Lower lobe of right lung (tissue), 2 donors: ENCODE measurements at regions not wholly inside any gene's neighbourhood (a gene's known extent, or its start where the extent isn't known, plus 50 kb on each side); places are given as distances from the start of the nearest gene placed in this dataset.

Source experiments
- ATAC-seq, 2 donors: fragments of 200-7000 bp; cut with Tn5 transposase; one replicate each; pipeline ENCODE4 v1.9.1; 2020 to 2022; ENCODE audit warnings: mild to moderate bottlenecking in 2 of 2, moderate library complexity in 2 of 2
- DNase-seq: peaks from one replicate; pipeline ENCODE4 v3.0.0-alpha.2; 2020
- H3K27ac ChIP-seq: fragments of 200-600 bp; one replicate; pipeline ENCODE4 v1.8.0; 2022
- H3K27me3 ChIP-seq: fragments of 200-600 bp; one replicate; pipeline ENCODE4 v1.8.0; 2022; ENCODE audit warnings: low read depth
- H3K36me3 ChIP-seq: fragments of 200-600 bp; one replicate; pipeline ENCODE4 v1.8.0; 2022; ENCODE audit warnings: mild to moderate bottlenecking
- H3K4me1 ChIP-seq: fragments of 200-600 bp; one replicate; pipeline ENCODE4 v1.8.0; 2022
- H3K4me3 ChIP-seq: fragments of 200-600 bp; one replicate; pipeline ENCODE4 v1.8.0; 2022; ENCODE audit warnings: mild to moderate bottlenecking
- H3K9me3 ChIP-seq: fragments of 200-600 bp; one replicate; pipeline ENCODE4 v1.8.0; 2022
- intact Hi-C: fragments of 100-400 bp; cut with DNase I; formaldehyde crosslinking; loops from one replicate; pipeline ENCODE4 v1.11.0; 2022
- TF ChIP-seq, protein P1 (sequence below): fragments of 200-600 bp; IDR thresholded peaks from one replicate; pipeline ENCODE4 v1.8.0; 2022; ENCODE audit warnings: antibody characterized with exemption, mild to moderate bottlenecking
- donor health status: DM: no; HTN: yes; CAD: no; lungs with severe emphysema.

DNA sequence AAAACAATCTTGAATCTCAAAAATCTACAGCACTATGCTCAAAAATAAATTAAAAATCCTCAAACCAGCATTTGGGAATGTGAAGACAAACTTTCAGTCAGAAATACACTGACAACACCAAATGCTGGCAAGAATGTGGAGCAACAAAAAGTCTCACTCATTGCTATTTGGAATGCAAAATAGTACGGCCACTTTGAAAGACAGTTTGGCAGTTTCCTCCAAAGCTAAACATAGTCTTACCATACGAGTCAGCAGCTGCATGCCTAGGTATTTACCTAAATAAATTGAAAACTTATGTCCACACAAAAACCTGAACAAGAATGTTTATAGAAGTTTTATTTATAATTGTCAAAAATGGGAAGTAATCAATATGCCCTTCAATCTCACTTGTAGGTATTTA, 904.2 kb upstream of the LRRC4C start:
- no peak for DNase-seq
- no peak for ATAC-seq
- no peak overlapping the region for H3K4me3 ChIP-seq
- TF ChIP-seq, protein P1, sequence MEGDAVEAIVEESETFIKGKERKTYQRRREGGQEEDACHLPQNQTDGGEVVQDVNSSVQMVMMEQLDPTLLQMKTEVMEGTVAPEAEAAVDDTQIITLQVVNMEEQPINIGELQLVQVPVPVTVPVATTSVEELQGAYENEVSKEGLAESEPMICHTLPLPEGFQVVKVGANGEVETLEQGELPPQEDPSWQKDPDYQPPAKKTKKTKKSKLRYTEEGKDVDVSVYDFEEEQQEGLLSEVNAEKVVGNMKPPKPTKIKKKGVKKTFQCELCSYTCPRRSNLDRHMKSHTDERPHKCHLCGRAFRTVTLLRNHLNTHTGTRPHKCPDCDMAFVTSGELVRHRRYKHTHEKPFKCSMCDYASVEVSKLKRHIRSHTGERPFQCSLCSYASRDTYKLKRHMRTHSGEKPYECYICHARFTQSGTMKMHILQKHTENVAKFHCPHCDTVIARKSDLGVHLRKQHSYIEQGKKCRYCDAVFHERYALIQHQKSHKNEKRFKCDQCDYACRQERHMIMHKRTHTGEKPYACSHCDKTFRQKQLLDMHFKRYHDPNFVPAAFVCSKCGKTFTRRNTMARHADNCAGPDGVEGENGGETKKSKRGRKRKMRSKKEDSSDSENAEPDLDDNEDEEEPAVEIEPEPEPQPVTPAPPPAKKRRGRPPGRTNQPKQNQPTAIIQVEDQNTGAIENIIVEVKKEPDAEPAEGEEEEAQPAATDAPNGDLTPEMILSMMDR = no peak
- no peaks in the 10 kb centered on the region for H3K9me3 ChIP-seq
- H3K36me3 ChIP-seq = no peaks in the 10 kb centered on the region
- no peaks in the 10 kb centered on the region for H3K27me3 ChIP-seq
- no peaks in the 10 kb centered on the region for H3K4me1 ChIP-seq
- intact Hi-C loops = no loop called here
- H3K27ac ChIP-seq = no peak overlapping the region

DNA sequence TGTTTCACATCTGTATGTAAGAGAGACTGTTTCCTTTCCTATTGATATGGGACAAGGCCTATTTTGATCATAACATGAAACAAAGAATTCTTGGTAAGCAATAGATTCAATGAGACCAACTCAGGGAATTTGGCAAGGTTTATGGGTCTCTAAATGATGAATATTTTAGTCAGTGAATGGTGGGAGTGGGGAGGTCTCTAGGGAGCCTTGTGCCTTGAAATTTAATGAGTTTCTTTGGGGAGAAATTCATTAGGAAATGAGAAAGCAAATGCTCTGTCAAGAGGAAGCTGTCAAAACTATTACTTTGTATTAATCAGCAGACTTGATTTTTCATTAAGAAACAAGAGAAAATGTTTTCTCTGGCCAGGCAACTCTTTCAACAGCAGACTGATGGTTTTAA, 921.7 kb upstream of the API5 start:
- TF ChIP-seq, protein P1 = no peak
- ATAC-seq = no peak
- H3K9me3 ChIP-seq = no peaks in the 10 kb centered on the region
- no peaks in the 10 kb centered on the region for H3K36me3 ChIP-seq
- H3K27me3 ChIP-seq = no peaks in the 10 kb centered on the region
- intact Hi-C loops = no loop called here
- H3K4me3 ChIP-seq = no peak overlapping the region
- no peak for DNase-seq
- no peak overlapping the region for H3K27ac ChIP-seq
- H3K4me1 ChIP-seq = no peaks in the 10 kb centered on the region

DNA sequence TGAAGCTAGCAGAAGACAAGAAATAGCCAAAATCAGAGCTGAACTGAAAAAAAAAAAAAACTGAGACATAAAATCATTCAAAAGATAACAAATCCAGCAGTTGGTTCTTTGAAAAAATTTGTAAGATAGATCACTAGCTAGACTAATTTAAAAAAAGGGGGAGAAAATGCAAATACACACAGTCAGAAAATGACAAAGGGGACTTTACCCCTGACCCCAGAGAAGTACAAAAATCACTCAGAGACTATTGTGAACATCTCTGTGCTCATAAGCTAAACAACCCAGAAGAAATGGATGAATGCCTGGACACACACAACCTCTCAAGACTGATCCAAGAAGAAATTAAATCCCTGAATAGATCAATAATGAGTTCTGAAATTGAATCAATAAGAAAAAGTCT, 914.3 kb upstream of the API5 start:
- Histone ChIP-seq H3K4me1 (no peaks in the 10 kb centered on the region), H3K9me3 (no peaks in the 10 kb centered on the region), H3K36me3 (no peaks in the 10 kb centered on the region), H3K27ac (no peak overlapping the region), H3K27me3 (no peaks in the 10 kb centered on the region), H3K4me3 (no peak overlapping the region)
- intact Hi-C loops = no loop called here
- DNase-seq = no peak
- ATAC-seq = no peak
- TF ChIP-seq, protein P1 = no peak

DNA sequence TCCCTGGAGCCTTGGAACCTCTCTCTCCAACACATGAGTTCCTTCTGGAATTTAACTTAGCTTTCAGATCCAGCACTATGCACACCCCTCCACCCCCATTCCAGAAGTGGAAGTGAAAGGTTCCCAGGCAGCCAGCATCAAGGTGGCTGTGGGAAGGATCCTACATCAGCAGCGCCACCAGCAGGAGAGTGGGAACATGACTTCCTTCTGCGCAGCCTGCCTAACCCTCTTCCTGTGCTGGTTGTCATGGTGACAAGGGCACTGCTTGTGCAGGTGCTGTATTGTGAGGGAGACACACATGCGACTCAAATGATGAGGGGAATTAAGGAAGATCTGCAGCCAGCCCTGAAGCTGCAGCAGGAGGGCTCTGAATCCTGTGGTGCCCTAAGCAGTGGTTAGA, 904.5 kb upstream of the API5 start:
- Histone ChIP-seq H3K9me3 (no peaks in the 10 kb centered on the region), H3K27ac (no peak overlapping the region), H3K36me3 (no peaks in the 10 kb centered on the region), H3K4me1 (no peaks in the 10 kb centered on the region), H3K4me3 (no peak overlapping the region), H3K27me3 (no peaks in the 10 kb centered on the region)
- ATAC-seq (no peak), DNase-seq (no peak)
- intact Hi-C loops = no loop called here
- TF ChIP-seq, protein P1 = no peak

DNA sequence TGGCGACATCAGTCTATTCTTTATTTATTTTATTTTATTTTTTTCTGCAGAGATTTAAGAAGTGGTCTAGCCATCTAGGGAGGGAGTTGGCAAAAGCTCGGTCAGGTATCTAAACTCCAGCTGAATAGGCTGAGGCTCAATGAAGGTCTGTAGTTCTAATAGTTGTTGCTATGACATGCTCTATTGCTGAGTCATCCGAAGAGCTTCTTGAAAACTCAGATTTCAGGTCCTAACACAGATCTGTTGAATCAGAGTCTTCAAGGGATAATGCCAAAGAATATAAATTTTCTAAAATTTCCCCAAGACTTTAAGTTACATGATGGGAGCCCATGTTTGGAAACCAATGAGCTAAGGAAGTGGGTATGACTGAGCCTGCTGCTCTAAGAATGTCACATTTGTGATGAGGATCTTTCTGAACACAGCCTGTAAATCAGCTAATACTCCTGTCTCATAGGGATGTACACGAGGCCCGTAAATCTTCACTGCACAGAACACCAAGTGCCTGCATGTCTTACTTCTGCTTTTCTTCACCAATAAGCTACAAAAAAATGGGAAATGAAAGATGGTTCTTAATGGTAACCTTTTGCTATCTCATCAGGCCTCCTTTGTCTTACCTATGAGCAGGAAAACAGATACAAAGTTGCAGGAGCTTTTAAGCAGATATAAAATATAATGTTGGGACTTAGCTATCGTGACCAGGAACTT, 901.4 kb upstream of the API5 start:
- DNase-seq = no peak
- ATAC-seq = no peak

More for the DNA sequence above, 901.4 kb upstream of the API5 start:
- Histone ChIP-seq H3K27me3 (no peaks in the 10 kb centered on the region), H3K27ac (no peak overlapping the region), H3K36me3 (no peaks in the 10 kb centered on the region), H3K4me3 (no peak overlapping the region), H3K9me3 (no peaks in the 10 kb centered on the region), H3K4me1 (no peaks in the 10 kb centered on the region)
- intact Hi-C loops = no loop called here
- TF ChIP-seq, protein P1 = no peak
